ENCODE measurements at regions not wholly inside any gene's neighbourhood (a gene's known extent, or its start where the extent isn't known, plus 50 kb on each side); places are given as distances from the start of the nearest gene placed in this dataset.

DNA sequence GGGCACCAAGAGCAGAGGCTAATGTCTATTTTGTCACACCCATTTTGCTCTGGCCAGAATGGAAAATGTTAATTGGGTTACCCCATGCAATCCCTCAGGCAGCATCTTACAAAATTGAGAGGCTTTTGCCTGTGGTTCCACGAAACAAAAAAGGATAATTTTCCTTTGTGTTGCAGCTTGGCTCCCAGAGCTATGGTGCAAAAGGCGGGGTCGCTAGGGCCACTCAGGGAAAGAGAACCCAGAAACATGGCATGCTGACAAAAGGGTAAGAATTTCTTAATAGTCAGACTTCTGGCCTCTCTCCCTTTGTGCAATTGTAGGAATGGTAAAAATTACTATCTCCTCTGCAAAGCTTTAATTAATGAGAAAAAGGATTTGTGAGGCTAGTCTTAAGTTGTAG is 119.6 kb upstream of the BANK1 start:
- TF ChIP-seq, protein P1, sequence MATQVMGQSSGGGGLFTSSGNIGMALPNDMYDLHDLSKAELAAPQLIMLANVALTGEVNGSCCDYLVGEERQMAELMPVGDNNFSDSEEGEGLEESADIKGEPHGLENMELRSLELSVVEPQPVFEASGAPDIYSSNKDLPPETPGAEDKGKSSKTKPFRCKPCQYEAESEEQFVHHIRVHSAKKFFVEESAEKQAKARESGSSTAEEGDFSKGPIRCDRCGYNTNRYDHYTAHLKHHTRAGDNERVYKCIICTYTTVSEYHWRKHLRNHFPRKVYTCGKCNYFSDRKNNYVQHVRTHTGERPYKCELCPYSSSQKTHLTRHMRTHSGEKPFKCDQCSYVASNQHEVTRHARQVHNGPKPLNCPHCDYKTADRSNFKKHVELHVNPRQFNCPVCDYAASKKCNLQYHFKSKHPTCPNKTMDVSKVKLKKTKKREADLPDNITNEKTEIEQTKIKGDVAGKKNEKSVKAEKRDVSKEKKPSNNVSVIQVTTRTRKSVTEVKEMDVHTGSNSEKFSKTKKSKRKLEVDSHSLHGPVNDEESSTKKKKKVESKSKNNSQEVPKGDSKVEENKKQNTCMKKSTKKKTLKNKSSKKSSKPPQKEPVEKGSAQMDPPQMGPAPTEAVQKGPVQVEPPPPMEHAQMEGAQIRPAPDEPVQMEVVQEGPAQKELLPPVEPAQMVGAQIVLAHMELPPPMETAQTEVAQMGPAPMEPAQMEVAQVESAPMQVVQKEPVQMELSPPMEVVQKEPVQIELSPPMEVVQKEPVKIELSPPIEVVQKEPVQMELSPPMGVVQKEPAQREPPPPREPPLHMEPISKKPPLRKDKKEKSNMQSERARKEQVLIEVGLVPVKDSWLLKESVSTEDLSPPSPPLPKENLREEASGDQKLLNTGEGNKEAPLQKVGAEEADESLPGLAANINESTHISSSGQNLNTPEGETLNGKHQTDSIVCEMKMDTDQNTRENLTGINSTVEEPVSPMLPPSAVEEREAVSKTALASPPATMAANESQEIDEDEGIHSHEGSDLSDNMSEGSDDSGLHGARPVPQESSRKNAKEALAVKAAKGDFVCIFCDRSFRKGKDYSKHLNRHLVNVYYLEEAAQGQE (IDR thresholded peaks at IDR 0.05; ENCODE audit: low read depth), result no peak
- TF ChIP-seq TEAD4 (IDR thresholded peaks at IDR 0.05), result no peak
- TF ChIP-seq NFIC (IDR thresholded peaks at IDR 0.05), result no peak
- TF ChIP-seq CREB1 (IDR thresholded peaks at IDR 0.05; ENCODE audit: low read depth), result no peak
- no peak for TF ChIP-seq TAF1 (IDR thresholded peaks at IDR 0.05; ENCODE audit: low read depth)
- TF ChIP-seq, protein P2, sequence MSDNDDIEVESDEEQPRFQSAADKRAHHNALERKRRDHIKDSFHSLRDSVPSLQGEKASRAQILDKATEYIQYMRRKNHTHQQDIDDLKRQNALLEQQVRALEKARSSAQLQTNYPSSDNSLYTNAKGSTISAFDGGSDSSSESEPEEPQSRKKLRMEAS (IDR thresholded peaks at IDR 0.05), result no peak
- TF ChIP-seq FOXM1 (IDR thresholded peaks at IDR 0.05; ENCODE audit: borderline replicate concordance, low read depth), result no peak
- TF ChIP-seq CEBPB (IDR thresholded peaks at IDR 0.05), result no peak
- TF ChIP-seq EP300 (IDR thresholded peaks at IDR 0.05; ENCODE audit: borderline replicate concordance), result no peak
- no peak for TF ChIP-seq ZBTB7A (IDR thresholded peaks at IDR 0.05; ENCODE audit: low read depth)
- no peak for TF ChIP-seq EGR1 (IDR thresholded peaks at IDR 0.05)
- no peak for TF ChIP-seq RAD21 (IDR thresholded peaks at IDR 0.05; ENCODE audit: low read depth)

All from Ishikawa (cell line).